Peyer's patch (tissue), 4 donors: ENCODE measurements at regions not wholly inside any gene's neighbourhood (a gene's known extent, or its start where the extent isn't known, plus 50 kb on each side); places are given as distances from the start of the nearest gene placed in this dataset.

ENCODE experiments used
- POLR2A ChIP-seq, 2 donors: fragments of 450-650 bp; IDR thresholded peaks; one replicate each; pipeline ENCODE4 v1.5.1; 2017; ENCODE audit warnings: antibody characterized with exemption in 2 of 2, mild to moderate bottlenecking in 2 of 2, moderate library complexity in 2 of 2
- TF ChIP-seq, protein P1 (sequence below), 6 experiments: fragments of 450-650 bp in 4 of 6; fragments of 200-600 bp in 2 of 6; sonication (generic) in 1 of 6; IDR thresholded peaks; one replicate each; pipeline ENCODE4 v1.5.1; 2017 to 2019; ENCODE audit warnings: antibody characterized with exemption in 6 of 6, mild to moderate bottlenecking in 3 of 6, moderate library complexity in 1 of 6

- TF ChIP-seq, protein P1, sequence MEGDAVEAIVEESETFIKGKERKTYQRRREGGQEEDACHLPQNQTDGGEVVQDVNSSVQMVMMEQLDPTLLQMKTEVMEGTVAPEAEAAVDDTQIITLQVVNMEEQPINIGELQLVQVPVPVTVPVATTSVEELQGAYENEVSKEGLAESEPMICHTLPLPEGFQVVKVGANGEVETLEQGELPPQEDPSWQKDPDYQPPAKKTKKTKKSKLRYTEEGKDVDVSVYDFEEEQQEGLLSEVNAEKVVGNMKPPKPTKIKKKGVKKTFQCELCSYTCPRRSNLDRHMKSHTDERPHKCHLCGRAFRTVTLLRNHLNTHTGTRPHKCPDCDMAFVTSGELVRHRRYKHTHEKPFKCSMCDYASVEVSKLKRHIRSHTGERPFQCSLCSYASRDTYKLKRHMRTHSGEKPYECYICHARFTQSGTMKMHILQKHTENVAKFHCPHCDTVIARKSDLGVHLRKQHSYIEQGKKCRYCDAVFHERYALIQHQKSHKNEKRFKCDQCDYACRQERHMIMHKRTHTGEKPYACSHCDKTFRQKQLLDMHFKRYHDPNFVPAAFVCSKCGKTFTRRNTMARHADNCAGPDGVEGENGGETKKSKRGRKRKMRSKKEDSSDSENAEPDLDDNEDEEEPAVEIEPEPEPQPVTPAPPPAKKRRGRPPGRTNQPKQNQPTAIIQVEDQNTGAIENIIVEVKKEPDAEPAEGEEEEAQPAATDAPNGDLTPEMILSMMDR (IDR thresholded peaks at IDR 0.05) = no peak
- TF ChIP-seq POLR2A (IDR thresholded peaks at IDR 0.05) = no peak
Measured at GRCh38 chr2:186183406-186183805, 302.7 kb upstream of the ZC3H15 start.
